Common myeloid progenitor, CD34-positive (primary cell): ENCODE measurements at regions not wholly inside any gene's neighbourhood (a gene's known extent, or its start where the extent isn't known, plus 50 kb on each side); places are given as distances from the start of the nearest gene placed in this dataset.

ENCODE experiments used
- CTCF ChIA-PET: fragments of 350-600 bp; sonication (Branson Sonifier 250); formaldehyde crosslinking; loops from one replicate; lab custom pipeline; 2021; ENCODE audit warnings: antibody characterized with exemption; lab: Charles Lee
- POLR2A ChIA-PET: fragments of 350-600 bp; sonication (Branson Sonifier 250); formaldehyde crosslinking; loops from one replicate; lab custom pipeline; 2021; ENCODE audit warnings: antibody characterized with exemption; lab: Charles Lee
- DNase-seq, 3 donors: peaks; one replicate each; pipeline versions ENCODE4 v3.0.0 to v3.0.0-alpha.2; 2013
- H3K27ac ChIP-seq, 2 experiments: 1 replicate in 1 of 2; 2 replicates in 1 of 2; pipeline ENCODE4 v1.7.0; 2013; ENCODE audit warnings: inconsistent platforms in 2 of 2, low read length in 2 of 2, mild to moderate bottlenecking in 2 of 2, low read depth in 1 of 2, moderate library complexity in 1 of 2; ENCODE audit not compliant: severe bottlenecking in 2 of 2, insufficient read depth in 1 of 2, poor library complexity in 1 of 2
- H3K27me3 ChIP-seq, 5 experiments: replicated peaks in 2 of 5; 1 replicate in 3 of 5; 2 replicates in 2 of 5; pipeline versions ENCODE4 v1.6.1 to v1.7.0; 2013; ENCODE audit warnings: low read length in 4 of 5, mild to moderate bottlenecking in 2 of 5, moderate library complexity in 2 of 5, inconsistent platforms in 1 of 5; ENCODE audit not compliant: insufficient read depth in 5 of 5, control insufficient read depth in 4 of 5
- H3K36me3 ChIP-seq, 4 experiments: 1 replicate in 2 of 4; 2 replicates in 2 of 4; pipeline versions ENCODE4 v1.6.1 to v1.7.0; 2013; ENCODE audit warnings: low read length in 3 of 4, control low read depth in 1 of 4, mild to moderate bottlenecking in 1 of 4; ENCODE audit not compliant: control insufficient read depth in 4 of 4, insufficient read depth in 4 of 4
- H3K4me1 ChIP-seq, 4 experiments: 1 replicate in 3 of 4; 2 replicates in 1 of 4; pipeline versions ENCODE4 v1.6.1 to v1.7.1; 2013; ENCODE audit warnings: low read length in 3 of 4, mild to moderate bottlenecking in 3 of 4, control low read depth in 1 of 4, inconsistent platforms in 1 of 4, moderate library complexity in 1 of 4; ENCODE audit not compliant: control insufficient read depth in 4 of 4, insufficient read depth in 4 of 4; ENCODE audit errors: control extremely low read depth in 1 of 4
- H3K4me3 ChIP-seq, 7 experiments: 1 replicate in 4 of 7; 2 replicates in 3 of 7; pipeline versions ENCODE4 v1.5.1 to v1.7.0; 2013; ENCODE audit warnings: mild to moderate bottlenecking in 7 of 7, low read length in 6 of 7, moderate library complexity in 6 of 7, inconsistent platforms in 2 of 7, low read depth in 2 of 7, control low read depth in 1 of 7; ENCODE audit not compliant: insufficient read depth in 4 of 7, control insufficient read depth in 1 of 7; ENCODE audit errors: extremely low read depth in 1 of 7
- H3K9me3 ChIP-seq, 5 experiments: 1 replicate in 4 of 5; 2 replicates in 1 of 5; pipeline versions ENCODE4 v1.6.1 to v1.7.1; 2013; ENCODE audit warnings: low read length in 4 of 5, mild to moderate bottlenecking in 2 of 5, inconsistent platforms in 1 of 5, low read depth in 1 of 5, moderate library complexity in 1 of 5; ENCODE audit not compliant: control insufficient read depth in 4 of 5, insufficient read depth in 2 of 5; ENCODE audit errors: control extremely low read depth in 1 of 5
- WGBS: methylation state at CpG from one replicate; pipeline ENCODE4 v1.1.5; 2013; ENCODE audit not compliant: insufficient coverage; 5-methylcytosine and 5-hydroxymethylcytosine counted together

GRCh38 chr5:17147170-17147569 lies 70.3 kb upstream of the BASP1 start:
- H3K9me3 ChIP-seq = no peaks in the 10 kb centered on the region
- H3K27me3 ChIP-seq = no peaks in the 10 kb centered on the region
- ChIA-PET POLR2A (no interaction called here), CTCF (no interaction called here)
- peaks cover 0 to 2% (median 0%) of the 10 kb centered on the region in 4 experiments for H3K4me1 ChIP-seq
- no peak overlapping the region for H3K27ac ChIP-seq
- no peaks in the 10 kb centered on the region for H3K36me3 ChIP-seq
- DNase-seq = no peak
- WGBS = 100% methylated on average over 7 of the region's 9 CpGs
- H3K4me3 ChIP-seq = no peak overlapping the region

- Histone ChIP-seq H3K4me3 (no peak overlapping the region), H3K36me3 (no peaks in the 10 kb centered on the region)
- 94% methylated on average over 5 of the region's 6 CpGs for WGBS
These were observed 69.8 kb upstream of the BASP1 start for GRCh38 chr5:17147617-17148016.

GRCh38 chr5:17148481-17148880 lies 69.0 kb upstream of the BASP1 start:
- Histone ChIP-seq H3K27ac (no peak overlapping the region), H3K4me1 (peaks cover 0 to 2% (median 0%) of the 10 kb centered on the region in 4 experiments), H3K36me3 (no peaks in the 10 kb centered on the region), H3K4me3 (no peak overlapping the region), H3K27me3 (no peaks in the 10 kb centered on the region), H3K9me3 (no peaks in the 10 kb centered on the region)
- ChIA-PET CTCF (no interaction called here), POLR2A (no interaction called here)
- WGBS = no CpG with 5 or more reads among the region's 1 CpG
- no peak for DNase-seq

More at GRCh38 chr5:17147617-17148016, 69.8 kb upstream of the BASP1 start:
- no peak for DNase-seq
- CTCF ChIA-PET = no interaction called here
- peaks cover 0 to 2% (median 0%) of the 10 kb centered on the region in 4 experiments for H3K4me1 ChIP-seq
- H3K27me3 ChIP-seq = no peaks in the 10 kb centered on the region
- POLR2A ChIA-PET = no interaction called here
- no peak overlapping the region for H3K27ac ChIP-seq
- no peaks in the 10 kb centered on the region for H3K9me3 ChIP-seq

- DNase-seq = no peak
- no peak overlapping the region for H3K27ac ChIP-seq
- ChIA-PET CTCF (interaction anchor here (0.9 to 2.4 kb wide), 3 partner anchors 14 to 359 kb away, joined by 3 to 15 read pairs (median 4); no protein-coding TSS in a partner anchor), POLR2A (interaction anchor here (1.1 kb wide), 1 partner anchor 10 kb away, joined by 5 read pairs; no protein-coding TSS in a partner anchor)
- no peaks in the 10 kb centered on the region for H3K9me3 ChIP-seq
- H3K27me3 ChIP-seq = no peaks in the 10 kb centered on the region
- peaks cover 0 to 4% (median 0%) of the 10 kb centered on the region in 4 experiments for H3K4me1 ChIP-seq
- H3K4me3 ChIP-seq = no peak overlapping the region
- no peaks in the 10 kb centered on the region for H3K36me3 ChIP-seq
These were observed 67.6 kb upstream of the BASP1 start for GRCh38 chr5:17149786-17150185.

GRCh38 chr5:17150531-17150930 lies 66.9 kb upstream of the BASP1 start:
- ChIA-PET POLR2A (no interaction called here), CTCF (interaction anchor here (0.9 to 2.4 kb wide), 2 partner anchors 14 to 18 kb away, joined by 3 to 15 read pairs; no protein-coding TSS in a partner anchor)
- H3K36me3 ChIP-seq = no peaks in the 10 kb centered on the region
- H3K27ac ChIP-seq = no peak overlapping the region
- DNase-seq = no peak
- no peaks in the 10 kb centered on the region for H3K27me3 ChIP-seq
- H3K4me3 ChIP-seq = no peak overlapping the region
- 100% methylated on average over 1 of the region's 3 CpGs for WGBS
- H3K4me1 ChIP-seq = peaks cover 0 to 4% (median 0%) of the 10 kb centered on the region in 4 experiments
- no peaks in the 10 kb centered on the region for H3K9me3 ChIP-seq

GRCh38 chr5:17151686-17152085 lies 65.7 kb upstream of the BASP1 start:
- Histone ChIP-seq H3K4me1 (peaks cover 0 to 4% (median 0%) of the 10 kb centered on the region in 4 experiments), H3K27ac (no peak overlapping the region), H3K36me3 (no peaks in the 10 kb centered on the region), H3K27me3 (no peaks in the 10 kb centered on the region), H3K9me3 (no peaks in the 10 kb centered on the region), H3K4me3 (no peak overlapping the region)
- no peak for DNase-seq
- ChIA-PET CTCF (interaction anchor here (2.4 kb wide), 1 partner anchor 19 kb away, joined by 15 read pairs; no protein-coding TSS in a partner anchor), POLR2A (no interaction called here)
- 88% methylated on average over 8 of the region's 8 CpGs for WGBS

GRCh38 chr5:17154211-17154996 lies 63.0 kb upstream of the BASP1 start:
- DNase-seq = peak in 2 of 3 donors; percentile 12 to 27
- no peaks in the 10 kb centered on the region for H3K36me3 ChIP-seq
- ChIA-PET POLR2A (no interaction called here), CTCF (interaction anchor here (0.5 to 1.3 kb wide), 4 partner anchors 21 to 265 kb away, joined by 3 to 11 read pairs (median 4); no protein-coding TSS in a partner anchor)
- peaks cover 0 to 3% (median 0%) of the 10 kb centered on the region in 5 experiments for H3K27me3 ChIP-seq
- H3K4me3 ChIP-seq = no peak overlapping the region
- no peaks in the 10 kb centered on the region for H3K9me3 ChIP-seq
- peaks cover 0 to 4% (median 0%) of the 10 kb centered on the region in 4 experiments for H3K4me1 ChIP-seq
- 83% methylated on average over 4 of the region's 5 CpGs for WGBS
- no peak overlapping the region for H3K27ac ChIP-seq
